HG03280 (cell line): ENCODE measurements at regions not wholly inside any gene's neighbourhood (a gene's known extent, or its start where the extent isn't known, plus 50 kb on each side); places are given as distances from the start of the nearest gene placed in this dataset.
"Not testable (repeated sequence)": the region's sequence is repeated elsewhere in the genome, so short reads cannot be mapped to it uniquely, and the experiment has no call there.

Experiments
- ATAC-seq: cut with Tn5 transposase; IDR thresholded peaks from one replicate; pipeline ENCODE4 v1.9.1; 2021; ENCODE audit warnings: mild to moderate bottlenecking, moderate library complexity; ENCODE audit not compliant: unreplicated experiment

GRCh38 chr11:90532125-90532524 lies 309.3 kb upstream of the CHORDC1 start:
- no peak for ATAC-seq

GRCh38 chr11:90531001-90531400 lies 308.2 kb upstream of the CHORDC1 start:
- no peak for ATAC-seq

GRCh38 chr11:90525962-90526361 lies 303.1 kb upstream of the CHORDC1 start:
- ATAC-seq: no peak

DNA sequence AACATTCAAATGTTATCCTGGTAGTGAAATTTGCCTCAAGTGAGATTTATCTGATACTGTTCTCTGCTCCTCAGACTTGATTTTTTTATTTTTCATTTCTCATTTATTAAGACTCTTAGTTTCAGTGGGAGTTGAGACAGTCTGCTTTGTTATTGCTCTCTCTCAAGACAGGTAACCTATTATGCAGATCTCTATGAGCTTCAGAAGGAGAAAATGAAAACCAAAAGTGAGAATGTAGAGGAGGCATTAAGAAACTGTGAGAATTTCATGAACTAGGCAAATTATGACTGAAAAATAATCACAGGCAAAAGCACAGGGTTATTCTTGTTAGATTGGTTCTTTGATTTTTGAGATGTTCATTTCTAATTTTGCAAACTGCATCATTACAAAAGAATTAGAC lies 290.0 kb upstream of the CHORDC1 start:
- peak; percentile 86 for ATAC-seq

GRCh38 chr11:90510839-90511238 lies 288.0 kb upstream of the CHORDC1 start:
- ATAC-seq: no peak

- no peak for ATAC-seq
These were observed 278.2 kb upstream of the CHORDC1 start for GRCh38 chr11:90500922-90501568.

DNA sequence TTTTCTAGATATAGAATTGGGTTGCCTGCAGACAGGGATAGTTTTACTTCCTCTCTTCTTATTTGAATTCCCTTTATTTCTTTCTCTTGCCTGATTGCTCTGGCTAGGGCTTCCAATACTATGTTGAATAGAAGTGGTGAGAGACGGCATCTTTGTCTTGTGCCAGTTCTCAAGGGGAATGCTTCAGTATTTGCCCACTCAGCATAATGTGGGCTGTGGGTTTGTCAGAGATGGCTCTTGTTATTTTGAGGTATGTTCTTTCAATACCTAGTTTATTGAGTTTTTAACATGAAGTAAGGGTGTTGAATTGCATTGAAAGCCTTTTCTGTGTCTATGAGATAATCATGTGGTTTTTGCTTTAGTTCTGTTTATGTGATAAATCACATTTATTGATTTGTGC lies 273.9 kb upstream of the CHORDC1 start:
- ATAC-seq: no peak

- no peak for ATAC-seq
These were observed 270.5 kb upstream of the CHORDC1 start for GRCh38 chr11:90493379-90493778.

DNA sequence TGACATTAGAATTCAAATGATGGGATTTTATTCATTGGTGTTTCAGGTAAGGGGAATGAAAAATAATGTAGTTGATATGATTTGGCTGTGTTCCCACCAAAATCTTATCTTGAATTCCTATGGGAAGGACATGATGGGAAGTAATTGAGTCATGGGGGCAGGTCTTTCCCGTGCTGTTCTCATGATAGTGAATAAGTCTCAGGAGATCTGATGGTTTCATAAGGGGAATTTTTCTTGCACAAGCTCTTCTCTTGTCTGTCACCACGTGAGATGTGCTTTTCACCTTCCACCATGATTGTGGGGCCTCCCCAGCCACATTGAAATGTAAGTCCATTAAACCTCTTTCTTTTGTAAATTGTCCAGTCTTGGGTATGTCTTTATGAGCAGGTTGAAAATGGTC lies 268.6 kb upstream of the CHORDC1 start:
- no peak for ATAC-seq

- ATAC-seq: peak; percentile 51
These were observed 253.7 kb upstream of the CHORDC1 start for GRCh38 chr11:90476442-90477007.

- no peak for ATAC-seq
These were observed 246.1 kb upstream of the CHORDC1 start for GRCh38 chr11:90468923-90469322.

DNA sequence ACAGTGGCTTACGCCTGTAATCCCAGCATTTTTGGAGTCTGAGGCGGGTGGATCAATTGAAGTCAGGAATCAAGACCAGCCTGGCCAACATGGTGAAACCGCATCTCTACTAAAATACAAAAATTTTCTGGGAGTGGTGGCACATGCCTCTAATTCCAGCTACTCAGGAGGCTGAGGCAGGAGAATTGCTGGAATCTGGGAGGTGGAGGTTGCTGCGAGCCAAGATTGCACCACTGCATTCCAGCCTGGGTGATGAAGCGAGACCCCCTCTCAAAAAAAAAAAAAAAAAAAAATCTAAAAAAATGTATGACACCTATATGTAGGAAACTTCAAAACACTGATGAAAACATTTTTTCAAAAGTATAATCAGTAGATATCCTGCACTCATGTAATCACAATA lies 242.7 kb upstream of the CHORDC1 start:
- ATAC-seq: no peak

- ATAC-seq: not testable (repeated sequence)
These were observed 232.6 kb upstream of the CHORDC1 start for GRCh38 chr11:90455347-90455920.

DNA sequence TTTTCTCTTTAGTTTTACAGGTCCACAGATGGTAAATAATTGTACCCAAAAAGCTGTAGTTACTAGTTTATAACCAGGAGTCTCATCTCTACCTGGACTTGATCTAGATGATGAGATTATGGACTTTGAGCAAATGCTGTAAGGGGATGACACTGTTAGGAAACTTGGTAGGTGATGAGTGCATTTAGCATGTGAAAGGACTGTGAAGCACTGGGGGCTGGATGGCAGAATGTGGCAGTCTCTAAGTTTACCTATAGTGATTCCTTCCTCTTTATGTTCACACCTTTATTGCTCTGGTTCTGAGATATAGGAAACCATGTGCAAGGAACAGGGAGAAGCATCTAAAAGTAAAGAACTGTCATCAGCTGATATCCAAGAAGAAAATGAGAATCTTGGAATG lies 230.7 kb upstream of the CHORDC1 start:
- no peak for ATAC-seq

GRCh38 chr11:90449606-90450005 lies 226.8 kb upstream of the CHORDC1 start:
- no peak for ATAC-seq

DNA sequence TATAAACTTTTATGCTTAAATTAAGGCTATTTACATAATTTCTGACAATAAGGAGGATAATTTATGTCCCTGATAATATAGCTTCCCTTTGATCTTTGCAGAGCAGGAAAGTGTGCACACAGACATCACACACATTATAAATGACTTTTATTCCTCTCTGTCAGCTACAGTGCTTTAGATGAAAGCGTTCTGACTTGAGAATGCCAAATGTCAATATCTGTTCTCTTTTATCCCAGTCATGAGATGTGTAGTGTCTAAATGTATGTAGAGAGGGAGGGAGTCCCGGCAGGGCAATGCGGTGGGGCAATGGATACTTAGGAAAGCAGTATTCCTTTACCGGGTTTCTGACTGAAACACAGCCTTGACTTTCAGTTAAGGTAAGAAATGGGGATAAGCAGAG lies 225.4 kb upstream of the CHORDC1 start:
- ATAC-seq: no peak

- ATAC-seq: no peak
These were observed 224.8 kb upstream of the CHORDC1 start for GRCh38 chr11:90447618-90448017.

DNA sequence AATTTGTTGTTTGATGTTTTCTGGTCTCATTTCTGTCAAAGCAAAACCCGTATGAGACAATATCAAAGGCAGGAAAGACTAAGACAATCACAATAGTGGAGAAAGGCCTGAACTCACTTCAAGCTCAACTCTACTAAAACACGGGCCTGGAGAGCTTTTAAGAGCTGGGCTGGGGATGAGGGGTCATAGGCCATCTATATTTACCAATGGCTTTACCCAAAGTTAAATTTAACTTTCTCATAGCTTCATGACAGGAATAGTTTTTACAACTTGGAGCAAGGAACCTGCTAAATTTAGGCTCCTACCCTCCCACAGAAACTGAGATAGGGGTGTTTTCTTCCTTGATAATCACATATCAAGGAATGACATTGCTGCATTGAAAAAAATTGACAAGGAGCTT lies 223.4 kb upstream of the CHORDC1 start:
- no peak for ATAC-seq

DNA sequence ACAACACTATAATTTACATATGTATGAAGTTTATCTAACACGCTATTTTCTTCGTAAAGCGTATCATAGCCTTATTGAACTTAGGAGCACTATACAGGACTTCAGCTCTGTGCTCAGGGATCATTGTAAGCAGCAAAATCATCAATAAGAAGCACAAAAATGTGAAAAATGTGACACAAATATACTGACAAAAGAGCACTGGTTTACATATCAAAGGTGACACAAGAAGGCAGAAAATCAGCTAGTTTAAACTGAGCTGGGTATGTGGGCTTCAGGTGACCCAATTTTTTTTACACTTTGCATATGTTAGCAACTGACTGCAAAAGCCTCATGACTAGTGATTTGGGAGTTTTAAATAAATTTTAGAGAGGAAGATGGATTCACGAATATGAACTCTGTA lies 215.2 kb upstream of the CHORDC1 start:
- no peak for ATAC-seq

GRCh38 chr11:90434858-90435257 lies 212.0 kb upstream of the CHORDC1 start:
- no peak for ATAC-seq

DNA sequence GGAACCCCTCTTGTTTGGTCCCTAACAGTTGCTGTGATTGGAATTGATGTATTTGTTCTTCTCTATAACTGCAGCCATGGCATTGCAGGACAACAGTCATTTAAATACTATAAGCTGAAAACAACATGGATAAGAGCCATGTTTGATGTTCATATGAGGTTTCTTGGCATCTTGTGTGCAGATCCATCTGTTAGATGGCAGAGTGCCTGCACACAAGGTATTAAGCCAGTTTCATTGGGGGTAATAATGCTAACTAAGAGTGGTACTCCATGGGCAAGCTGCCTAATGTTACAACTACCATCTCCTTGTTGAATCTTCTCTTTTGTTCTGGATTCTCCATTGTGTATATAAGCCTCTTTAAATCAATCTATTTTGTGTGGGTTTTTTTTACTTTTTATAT lies 206.0 kb upstream of the CHORDC1 start:
- ATAC-seq: no peak

GRCh38 chr11:90426442-90426841 lies 203.6 kb upstream of the CHORDC1 start:
- ATAC-seq: no peak

- no peak for ATAC-seq
These were observed 200.5 kb upstream of the CHORDC1 start for GRCh38 chr11:90423378-90423777.
